Subcutaneous abdominal adipose tissue (tissue), 5 donors: ENCODE measurements at regions not wholly inside any gene's neighbourhood (a gene's known extent, or its start where the extent isn't known, plus 50 kb on each side); places are given as distances from the start of the nearest gene placed in this dataset.

Experiments
- H3K27ac ChIP-seq: one replicate; pipeline ENCODE4 v1.7.0; 2013; ENCODE audit warnings: low read depth, mild to moderate bottlenecking, inconsistent platforms, low read length, moderate library complexity
- H3K27me3 ChIP-seq, 5 donors: one replicate each; pipeline ENCODE4 v1.7.0; 2013; ENCODE audit warnings: low read length in 5 of 5, inconsistent platforms in 1 of 5; ENCODE audit not compliant: control insufficient read depth in 5 of 5, insufficient read depth in 4 of 5
- H3K36me3 ChIP-seq, 5 donors: one replicate each; pipeline ENCODE4 v1.7.0; 2013; ENCODE audit warnings: low read length in 5 of 5; ENCODE audit not compliant: control insufficient read depth in 5 of 5, insufficient read depth in 5 of 5
- H3K4me1 ChIP-seq, 5 donors: one replicate each; pipeline ENCODE4 v1.7.0; 2013; ENCODE audit warnings: low read length in 5 of 5, mild to moderate bottlenecking in 3 of 5, moderate library complexity in 1 of 5; ENCODE audit not compliant: control insufficient read depth in 5 of 5, insufficient read depth in 5 of 5
- H3K4me3 ChIP-seq, 5 donors: one replicate each; pipeline ENCODE4 v1.7.0; 2013; ENCODE audit warnings: low read length in 5 of 5, low read depth in 1 of 5
- H3K9ac ChIP-seq, 5 donors: one replicate each; pipeline ENCODE4 v1.7.0; 2013; ENCODE audit warnings: low read length in 5 of 5, mild to moderate bottlenecking in 4 of 5, moderate library complexity in 3 of 5
- H3K9me3 ChIP-seq, 5 donors: one replicate each; pipeline ENCODE4 v1.7.0; 2013; ENCODE audit warnings: low read length in 5 of 5; ENCODE audit not compliant: control insufficient read depth in 5 of 5
- donor health status: healthy.
- donor health status: healthy.
- donor health status: healthy.
- donor health status: healthy.
- donor health status: healthy.

DNA sequence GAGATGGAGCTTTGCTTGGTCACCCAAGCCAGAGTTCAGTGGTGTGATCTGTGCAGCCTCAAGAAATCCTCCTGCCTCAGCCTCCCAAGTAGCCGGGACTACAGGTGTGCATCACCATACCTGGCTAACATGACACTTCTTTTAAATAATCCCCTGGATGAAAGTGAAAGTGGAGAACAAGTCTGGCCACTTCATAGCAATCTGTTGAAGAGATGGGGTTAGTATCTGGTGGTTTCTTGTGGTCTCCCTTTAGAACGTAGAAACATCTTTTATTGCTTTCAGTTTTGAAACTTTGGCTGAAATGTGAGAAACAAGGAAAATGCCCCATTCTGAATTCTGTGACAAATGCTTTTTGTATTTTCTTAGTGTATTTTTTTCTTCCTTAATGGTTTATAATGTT lies 452.5 kb upstream of the RIOK2 start:
- peaks cover 0 to 2% (median 0%) of the 10 kb centered on the region in 5 donors for H3K4me1 ChIP-seq
- no peak overlapping the region for H3K4me3 ChIP-seq

GRCh38 chr5:97636766-97637165 lies 453.7 kb upstream of the RIOK2 start:
- H3K4me3 ChIP-seq: no peak overlapping the region
- H3K27ac ChIP-seq: no peak overlapping the region
- peaks cover 0 to 4% (median 0%) of the 10 kb centered on the region in 5 donors for H3K4me1 ChIP-seq
- H3K36me3 ChIP-seq: no peaks in the 10 kb centered on the region
- H3K27me3 ChIP-seq: no peaks in the 10 kb centered on the region
- H3K9ac ChIP-seq: no peak overlapping the region
- no peaks in the 10 kb centered on the region for H3K9me3 ChIP-seq

More for the DNA sequence above, 452.5 kb upstream of the RIOK2 start:
- Histone ChIP-seq H3K9ac (no peak overlapping the region), H3K27ac (no peak overlapping the region), H3K27me3 (no peaks in the 10 kb centered on the region), H3K9me3 (no peaks in the 10 kb centered on the region), H3K36me3 (no peaks in the 10 kb centered on the region)

GRCh38 chr5:97641081-97641480 lies 458.0 kb upstream of the RIOK2 start:
- Histone ChIP-seq H3K27me3 (no peaks in the 10 kb centered on the region), H3K9ac (no peak overlapping the region), H3K4me1 (peaks cover 0 to 4% (median 0%) of the 10 kb centered on the region in 5 donors), H3K27ac (no peak overlapping the region), H3K4me3 (no peak overlapping the region), H3K36me3 (no peaks in the 10 kb centered on the region), H3K9me3 (peaks cover 0 to 3% (median 0%) of the 10 kb centered on the region in 5 donors)

DNA sequence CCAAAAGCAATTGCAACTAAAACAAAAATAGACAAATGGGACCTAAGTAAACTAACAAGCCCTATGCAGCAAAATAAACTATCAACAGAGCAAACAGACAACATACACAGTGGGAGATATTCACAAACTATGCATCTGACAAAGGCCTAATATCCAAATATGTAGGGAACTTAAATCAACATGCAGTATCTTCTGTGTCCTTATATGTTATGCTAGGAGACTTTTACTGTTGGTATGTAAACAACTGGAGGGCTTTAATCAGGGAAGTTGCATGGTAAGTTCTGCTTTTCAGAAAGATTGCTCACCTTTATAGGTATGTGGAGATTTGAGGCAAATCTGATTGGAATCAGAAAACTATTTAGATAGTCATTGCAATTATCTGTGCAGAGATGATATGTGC lies 461.2 kb upstream of the RIOK2 start:
- H3K27ac ChIP-seq: no peak overlapping the region
- H3K9ac ChIP-seq: no peak overlapping the region
- no peak overlapping the region for H3K4me3 ChIP-seq
- H3K36me3 ChIP-seq: no peaks in the 10 kb centered on the region
- H3K27me3 ChIP-seq: no peaks in the 10 kb centered on the region
- peaks cover 0 to 4% (median 0%) of the 10 kb centered on the region in 5 donors for H3K4me1 ChIP-seq
- H3K9me3 ChIP-seq: peaks cover 0 to 8% (median 0%) of the 10 kb centered on the region in 5 donors

DNA sequence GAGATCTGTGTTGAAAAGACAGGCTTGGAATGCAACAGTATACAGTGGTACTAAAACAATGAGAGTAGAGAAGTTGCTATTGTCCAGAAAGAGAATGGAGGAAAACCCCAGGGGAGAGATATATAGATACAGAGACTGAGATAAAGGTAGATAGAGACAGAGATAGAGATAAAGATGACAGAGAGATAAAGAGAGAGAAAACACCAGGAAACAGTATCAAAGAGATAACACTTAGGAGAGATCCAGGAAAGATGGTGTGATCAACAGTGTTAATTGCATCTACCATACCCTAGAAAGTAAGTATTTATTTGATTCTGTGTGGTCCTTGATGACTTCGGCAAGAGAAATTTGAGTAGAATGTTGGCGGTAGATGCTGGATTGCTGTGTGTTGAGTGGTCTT lies 461.8 kb upstream of the RIOK2 start:
- Histone ChIP-seq H3K9ac (no peak overlapping the region), H3K9me3 (peaks cover 0 to 8% (median 2%) of the 10 kb centered on the region in 5 donors), H3K36me3 (no peaks in the 10 kb centered on the region), H3K27me3 (no peaks in the 10 kb centered on the region), H3K27ac (no peak overlapping the region), H3K4me1 (peaks cover 0 to 4% (median 0%) of the 10 kb centered on the region in 5 donors), H3K4me3 (no peak overlapping the region)

GRCh38 chr5:97657239-97657638 lies 474.2 kb upstream of the RIOK2 start:
- Histone ChIP-seq H3K27me3 (no peaks in the 10 kb centered on the region), H3K36me3 (no peaks in the 10 kb centered on the region), H3K4me3 (no peak overlapping the region), H3K27ac (no peak overlapping the region), H3K4me1 (peaks cover 0 to 20% (median 6%) of the 10 kb centered on the region in 5 donors), H3K9me3 (no peaks in the 10 kb centered on the region), H3K9ac (no peak overlapping the region)

GRCh38 chr5:97658116-97658900 lies 475.3 kb upstream of the RIOK2 start:
- Histone ChIP-seq H3K27me3 (no peaks in the 10 kb centered on the region), H3K9ac (no peak overlapping the region), H3K9me3 (no peaks in the 10 kb centered on the region), H3K27ac (no peak overlapping the region), H3K4me3 (no peak overlapping the region), H3K4me1 (peaks cover 0 to 20% (median 6%) of the 10 kb centered on the region in 5 donors), H3K36me3 (no peaks in the 10 kb centered on the region)

DNA sequence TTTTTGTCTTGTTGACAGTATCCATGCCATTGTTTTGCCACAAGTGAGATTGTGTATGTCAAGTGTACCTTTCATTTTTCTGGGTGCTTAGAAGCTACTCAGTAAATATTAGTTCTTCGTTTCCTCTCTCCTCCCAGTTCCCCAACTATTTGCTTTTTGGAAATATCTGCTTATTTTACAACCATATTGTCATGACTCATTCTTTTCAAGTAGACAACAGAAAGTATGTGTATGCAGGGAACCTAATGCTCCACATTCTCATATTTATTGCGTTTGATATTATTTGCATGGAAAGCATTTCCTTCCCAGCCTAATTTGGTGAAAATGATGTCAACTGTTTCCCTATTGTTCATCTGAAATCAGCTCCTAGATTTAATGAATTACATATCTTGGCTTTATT lies 483.7 kb upstream of the RIOK2 start:
- no peak overlapping the region for H3K27ac ChIP-seq
- H3K9ac ChIP-seq: no peak overlapping the region
- H3K27me3 ChIP-seq: no peaks in the 10 kb centered on the region
- H3K9me3 ChIP-seq: no peaks in the 10 kb centered on the region
- no peaks in the 10 kb centered on the region for H3K36me3 ChIP-seq
- H3K4me1 ChIP-seq: no peaks in the 10 kb centered on the region
- H3K4me3 ChIP-seq: no peak overlapping the region

GRCh38 chr5:97670447-97670846 lies 487.4 kb upstream of the RIOK2 start:
- Histone ChIP-seq H3K4me3 (no peak overlapping the region), H3K27ac (no peak overlapping the region), H3K27me3 (no peaks in the 10 kb centered on the region), H3K9ac (no peak overlapping the region), H3K4me1 (no peaks in the 10 kb centered on the region), H3K9me3 (peaks cover 0 to 5% (median 0%) of the 10 kb centered on the region in 5 donors), H3K36me3 (no peaks in the 10 kb centered on the region)

GRCh38 chr5:97676608-97677007 lies 493.6 kb upstream of the RIOK2 start:
- Histone ChIP-seq H3K9ac (no peak overlapping the region), H3K4me1 (no peaks in the 10 kb centered on the region), H3K9me3 (peaks cover 0 to 8% (median 0%) of the 10 kb centered on the region in 5 donors), H3K36me3 (no peaks in the 10 kb centered on the region), H3K27me3 (no peaks in the 10 kb centered on the region), H3K27ac (no peak overlapping the region), H3K4me3 (no peak overlapping the region)
